HEK293 (cell line): ENCODE measurements at regions not wholly inside any gene's neighbourhood (a gene's known extent, or its start where the extent isn't known, plus 50 kb on each side); places are given as distances from the start of the nearest gene placed in this dataset.

ENCODE experiments used
- CTCF ChIA-PET: fragments of 350-600 bp; formaldehyde crosslinking; extraction: SDS; loops from one replicate; lab custom pipeline; 2021; ENCODE audit warnings: antibody characterized with exemption; lab: Yijun Ruan, JAX
- POLR2A ChIA-PET: fragments of 300-600 bp; formaldehyde crosslinking; extraction: SDS; loops from one replicate; lab custom pipeline; 2020; ENCODE audit warnings: antibody characterized with exemption, inconsistent platforms; lab: Yijun Ruan, JAX
- H3K27ac ChIP-seq: fragments of 200-500 bp; sonication (Bioruptor generic); 2 replicates; pipeline ENCODE4 v1.5.1; 2014; ENCODE audit warnings: low read depth, low read length, control low read depth, inconsistent platforms; ENCODE audit errors: extremely low read depth
- H3K36me3 ChIP-seq, 2 experiments: fragments of 200-500 bp in 1 of 2; sonication (Bioruptor generic) in 1 of 2; 1 replicate in 1 of 2; 2 replicates in 1 of 2; pipeline ENCODE4 v1.5.1; 2014 to 2017; ENCODE audit warnings: inconsistent platforms in 2 of 2, low read length in 2 of 2; ENCODE audit not compliant: control insufficient read depth in 2 of 2, insufficient read depth in 1 of 2
- H3K4me1 ChIP-seq: fragments of 200-500 bp; sonication (Bioruptor generic); 2 replicates; pipeline ENCODE4 v1.5.1; 2014; ENCODE audit warnings: mild to moderate bottlenecking, low read length, inconsistent platforms; ENCODE audit not compliant: control insufficient read depth, insufficient read depth
- H3K4me3 ChIP-seq: 2 replicates; pipeline ENCODE4 v1.5.1; 2011; ENCODE audit warnings: low read depth, mild to moderate bottlenecking, control low read depth, low read length, moderate library complexity
- H3K9me3 ChIP-seq: fragments of 200-500 bp; sonication (Bioruptor generic); 2 replicates; pipeline ENCODE4 v1.5.1; 2014; ENCODE audit warnings: low read depth, low read length, inconsistent platforms; ENCODE audit not compliant: control insufficient read depth, insufficient read depth
- AEBP2 ChIP-seq: fragments of 450-650 bp; formaldehyde crosslinking; IDR thresholded peaks from 2 replicates; pipeline ENCODE4 v1.5.1; 2016; ENCODE audit warnings: missing biosample characterization, missing genetic modification characterization, borderline replicate concordance
- GLIS1 ChIP-seq: fragments of 450-650 bp; formaldehyde crosslinking; IDR thresholded peaks from 2 replicates; pipeline ENCODE4 v1.5.1; 2016; ENCODE audit warnings: missing biosample characterization, missing genetic modification characterization
- OSR2 ChIP-seq: fragments of 450-650 bp; formaldehyde crosslinking; IDR thresholded peaks from 2 replicates; pipeline ENCODE4 v1.5.1; 2016; ENCODE audit warnings: missing biosample characterization, missing genetic modification characterization
- PRDM1 ChIP-seq: fragments of 450-650 bp; formaldehyde crosslinking; IDR thresholded peaks from 2 replicates; pipeline ENCODE4; 2016; ENCODE audit warnings: missing biosample characterization, missing genetic modification characterization
- ZBTB49 ChIP-seq: fragments of 450-650 bp; formaldehyde crosslinking; IDR thresholded peaks from 2 replicates; pipeline ENCODE4 v1.5.1; 2016; ENCODE audit warnings: missing biosample characterization, missing genetic modification characterization, low read depth
- ZIC2 ChIP-seq: fragments of 450-650 bp; formaldehyde crosslinking; IDR thresholded peaks from 2 replicates; pipeline ENCODE4 v1.5.1; 2016; ENCODE audit warnings: missing biosample characterization, missing genetic modification characterization
- ZNF23 ChIP-seq: fragments of 450-650 bp; formaldehyde crosslinking; IDR thresholded peaks from 2 replicates; pipeline ENCODE4 v1.5.1; 2016; ENCODE audit warnings: missing biosample characterization, missing genetic modification characterization, borderline replicate concordance
- ZNF239 ChIP-seq: fragments of 450-650 bp; formaldehyde crosslinking; IDR thresholded peaks from 2 replicates; pipeline ENCODE4 v1.5.1; 2016; ENCODE audit warnings: missing biosample characterization, missing genetic modification characterization
- ZNF366 ChIP-seq: fragments of 450-650 bp; formaldehyde crosslinking; conservative IDR thresholded peaks from 2 replicates; pipeline ENCODE4 v1.5.1; 2016; ENCODE audit warnings: missing biosample characterization, missing genetic modification characterization
- ZNF398 ChIP-seq: fragments of 450-650 bp; formaldehyde crosslinking; IDR thresholded peaks from 2 replicates; pipeline ENCODE4 v1.5.1; 2017; ENCODE audit warnings: missing biosample characterization, missing genetic modification characterization
- ZNF433 ChIP-seq: fragments of 450-650 bp; formaldehyde crosslinking; IDR thresholded peaks from 2 replicates; pipeline ENCODE4 v1.5.1; 2016; ENCODE audit warnings: missing biosample characterization, missing genetic modification characterization, low read depth
- ZNF549 ChIP-seq: fragments of 450-650 bp; IDR thresholded peaks from 2 replicates; pipeline ENCODE4 v1.5.1; 2018; ENCODE audit warnings: missing biosample characterization, missing genetic modification characterization, mild to moderate bottlenecking, inconsistent platforms, moderate library complexity
- ZNF623 ChIP-seq: fragments of 450-650 bp; formaldehyde crosslinking; IDR thresholded peaks from 2 replicates; pipeline ENCODE4 v1.5.1; 2016; ENCODE audit warnings: missing biosample characterization, missing genetic modification characterization
- ZNF639 ChIP-seq: fragments of 450-650 bp; formaldehyde crosslinking; IDR thresholded peaks from 2 replicates; pipeline ENCODE4 v1.5.1; 2016; ENCODE audit warnings: missing biosample characterization, missing genetic modification characterization
- ZNF664 ChIP-seq: fragments of 450-650 bp; formaldehyde crosslinking; IDR thresholded peaks from 2 replicates; pipeline ENCODE4 v1.5.1; 2016; ENCODE audit warnings: missing biosample characterization, missing genetic modification characterization

GRCh38 chr5:172570594-172571334, 70.3 kb upstream of the NEURL1B start:
- H3K36me3 ChIP-seq: no peaks in the 10 kb centered on the region
- no peak overlapping the region for H3K4me3 ChIP-seq
- no peaks in the 10 kb centered on the region for H3K9me3 ChIP-seq
- ChIA-PET POLR2A (no interaction called here), CTCF (interaction anchor here (0.7 kb wide), 2 partner anchors 76 to 79 kb away, joined by 3 to 5 read pairs; no protein-coding TSS in a partner anchor)
- H3K27ac ChIP-seq: no peak overlapping the region
- peak; percentile 98 for TF ChIP-seq ZNF366
- TF ChIP-seq ZNF639: no peak
- no peak for TF ChIP-seq ZNF433
- H3K4me1 ChIP-seq: no peaks in the 10 kb centered on the region

GRCh38 chr5:172569861-172570558, 71.1 kb upstream of the NEURL1B start:
- ChIA-PET POLR2A (no interaction called here), CTCF (interaction anchor here (0.6 to 0.7 kb wide), 3 partner anchors 77 to 324 kb away, joined by 3 to 5 read pairs (median 3); no protein-coding TSS in a partner anchor)
- no peak for TF ChIP-seq GLIS1 (tag by site-specific recombination)
- no peak for TF ChIP-seq ZNF239 (tag by site-specific recombination)
- TF ChIP-seq OSR2: no peak
- no peak for TF ChIP-seq AEBP2 (tag by site-specific recombination)
- no peak for TF ChIP-seq ZNF23
- no peak for TF ChIP-seq ZNF366
- TF ChIP-seq ZBTB49 (tag by site-specific recombination): no peak
- no peaks in the 10 kb centered on the region for H3K36me3 ChIP-seq
- H3K4me3 ChIP-seq: no peak overlapping the region
- no peak overlapping the region for H3K27ac ChIP-seq
- H3K4me1 ChIP-seq: no peaks in the 10 kb centered on the region
- H3K9me3 ChIP-seq: no peaks in the 10 kb centered on the region

- POLR2A ChIA-PET: no interaction called here
- no peaks in the 10 kb centered on the region for H3K4me1 ChIP-seq
- H3K27ac ChIP-seq: no peak overlapping the region
- H3K36me3 ChIP-seq: no peaks in the 10 kb centered on the region
- no peak overlapping the region for H3K4me3 ChIP-seq
- no peaks in the 10 kb centered on the region for H3K9me3 ChIP-seq
- no peak for TF ChIP-seq ZNF398 (tag by site-specific recombination)
- TF ChIP-seq PRDM1: no peak
- TF ChIP-seq ZIC2: peak; percentile 60
- peak; percentile 83 for TF ChIP-seq ZNF664 (tag by site-specific recombination)
- no peak for TF ChIP-seq ZNF549 (tag by site-specific recombination)
- TF ChIP-seq GLIS1 (tag by site-specific recombination): peak; percentile 76
- peak; percentile 68 for TF ChIP-seq ZNF623 (tag by site-specific recombination)
- CTCF ChIA-PET: no interaction called here
Observed at GRCh38 chr5:172568308-172568910, 72.7 kb upstream of the NEURL1B start.
